WERI-Rb-1 (cell line): ENCODE measurements at regions not wholly inside any gene's neighbourhood (a gene's known extent, or its start where the extent isn't known, plus 50 kb on each side); places are given as distances from the start of the nearest gene placed in this dataset.
A peak's percentile ranks its signal among the peaks of the same experiment; 100 is the strongest.

Experiments
- DNase-seq: peaks from one replicate; pipeline ENCODE4 v3.0.0-alpha.2; 2020
- H3K27ac ChIP-seq: fragments of 250-450 bp; sonication (Bioruptor Pico); 2 replicates; pipeline ENCODE4 v1.5.1; 2020; ENCODE audit warnings: mild to moderate bottlenecking, moderate library complexity
- H3K27me3 ChIP-seq: fragments of 250-450 bp; sonication (Bioruptor Pico); 2 replicates; pipeline ENCODE4 v1.5.1; 2021; ENCODE audit warnings: mild to moderate bottlenecking, low read depth, moderate library complexity; ENCODE audit not compliant: insufficient read depth, severe bottlenecking
- H3K36me3 ChIP-seq: fragments of 250-450 bp; sonication (Bioruptor Pico); 2 replicates; pipeline ENCODE4 v1.5.1; 2020; ENCODE audit warnings: mild to moderate bottlenecking, moderate library complexity
- H3K4me3 ChIP-seq: 2 replicates; pipeline ENCODE4 v1.5.1; 2011; ENCODE audit warnings: low read depth, mild to moderate bottlenecking, control low read depth, low read length
- H3K9me3 ChIP-seq: fragments of 250-450 bp; sonication (Bioruptor Pico); 2 replicates; pipeline ENCODE4 v1.5.1; 2021; ENCODE audit warnings: mild to moderate bottlenecking, moderate library complexity; ENCODE audit not compliant: severe bottlenecking
- TF ChIP-seq, protein P1 (sequence below): IDR thresholded peaks from 2 replicates; pipeline ENCODE4 v1.5.1; 2011; ENCODE audit warnings: low read depth, mild to moderate bottlenecking, control low read depth, inconsistent platforms, low read length

DNA sequence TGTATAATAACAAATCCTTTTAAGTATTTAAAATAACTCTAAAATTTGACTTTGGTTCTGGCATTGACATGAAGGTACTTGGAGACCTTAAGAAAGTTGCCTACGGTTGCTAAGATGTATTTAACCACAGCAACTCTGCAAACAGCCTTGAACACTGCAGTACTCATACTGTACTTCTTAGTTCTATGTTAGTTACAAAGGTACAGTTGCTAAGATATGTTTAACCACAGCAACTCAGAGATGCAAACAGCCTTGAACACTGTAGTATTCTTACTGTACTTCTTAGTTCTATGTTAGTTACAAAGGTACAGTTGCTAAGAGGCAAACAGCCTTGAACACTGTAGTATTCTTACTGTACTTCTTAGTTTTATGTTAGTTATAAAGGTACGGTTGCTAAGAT lies 268.3 kb upstream of the MIR17HG start:
- Histone ChIP-seq H3K27ac (no peak overlapping the region), H3K9me3 (no peaks in the 10 kb centered on the region), H3K36me3 (no peaks in the 10 kb centered on the region), H3K27me3 (peaks cover 4% of the 10 kb centered on the region), H3K4me3 (no peak overlapping the region)
- no peak for DNase-seq
- TF ChIP-seq, protein P1, sequence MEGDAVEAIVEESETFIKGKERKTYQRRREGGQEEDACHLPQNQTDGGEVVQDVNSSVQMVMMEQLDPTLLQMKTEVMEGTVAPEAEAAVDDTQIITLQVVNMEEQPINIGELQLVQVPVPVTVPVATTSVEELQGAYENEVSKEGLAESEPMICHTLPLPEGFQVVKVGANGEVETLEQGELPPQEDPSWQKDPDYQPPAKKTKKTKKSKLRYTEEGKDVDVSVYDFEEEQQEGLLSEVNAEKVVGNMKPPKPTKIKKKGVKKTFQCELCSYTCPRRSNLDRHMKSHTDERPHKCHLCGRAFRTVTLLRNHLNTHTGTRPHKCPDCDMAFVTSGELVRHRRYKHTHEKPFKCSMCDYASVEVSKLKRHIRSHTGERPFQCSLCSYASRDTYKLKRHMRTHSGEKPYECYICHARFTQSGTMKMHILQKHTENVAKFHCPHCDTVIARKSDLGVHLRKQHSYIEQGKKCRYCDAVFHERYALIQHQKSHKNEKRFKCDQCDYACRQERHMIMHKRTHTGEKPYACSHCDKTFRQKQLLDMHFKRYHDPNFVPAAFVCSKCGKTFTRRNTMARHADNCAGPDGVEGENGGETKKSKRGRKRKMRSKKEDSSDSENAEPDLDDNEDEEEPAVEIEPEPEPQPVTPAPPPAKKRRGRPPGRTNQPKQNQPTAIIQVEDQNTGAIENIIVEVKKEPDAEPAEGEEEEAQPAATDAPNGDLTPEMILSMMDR: no peak

DNA sequence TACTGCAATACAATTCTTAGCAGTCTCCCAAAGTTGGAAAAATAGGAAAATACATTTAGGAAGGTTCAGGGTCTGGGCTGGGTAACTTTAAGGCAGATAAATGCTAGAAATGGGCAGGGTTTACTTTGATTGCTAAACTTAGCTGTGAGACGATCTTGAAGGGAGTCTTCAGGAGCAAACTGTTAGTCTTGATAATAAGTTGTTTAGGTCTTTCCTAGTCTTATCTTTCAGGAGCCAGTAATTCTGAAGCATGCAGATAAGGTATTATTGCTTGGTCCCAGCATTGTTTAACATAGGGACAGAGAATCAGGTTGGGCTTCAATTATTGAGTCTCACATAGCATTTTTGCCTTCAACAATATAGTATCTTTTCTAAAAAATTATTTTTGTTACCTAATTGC lies 262.4 kb upstream of the MIR17HG start:
- Histone ChIP-seq H3K36me3 (no peaks in the 10 kb centered on the region), H3K4me3 (no peak overlapping the region), H3K9me3 (no peaks in the 10 kb centered on the region), H3K27me3 (no peaks in the 10 kb centered on the region), H3K27ac (no peak overlapping the region)
- DNase-seq: no peak
- TF ChIP-seq, protein P1: no peak

DNA sequence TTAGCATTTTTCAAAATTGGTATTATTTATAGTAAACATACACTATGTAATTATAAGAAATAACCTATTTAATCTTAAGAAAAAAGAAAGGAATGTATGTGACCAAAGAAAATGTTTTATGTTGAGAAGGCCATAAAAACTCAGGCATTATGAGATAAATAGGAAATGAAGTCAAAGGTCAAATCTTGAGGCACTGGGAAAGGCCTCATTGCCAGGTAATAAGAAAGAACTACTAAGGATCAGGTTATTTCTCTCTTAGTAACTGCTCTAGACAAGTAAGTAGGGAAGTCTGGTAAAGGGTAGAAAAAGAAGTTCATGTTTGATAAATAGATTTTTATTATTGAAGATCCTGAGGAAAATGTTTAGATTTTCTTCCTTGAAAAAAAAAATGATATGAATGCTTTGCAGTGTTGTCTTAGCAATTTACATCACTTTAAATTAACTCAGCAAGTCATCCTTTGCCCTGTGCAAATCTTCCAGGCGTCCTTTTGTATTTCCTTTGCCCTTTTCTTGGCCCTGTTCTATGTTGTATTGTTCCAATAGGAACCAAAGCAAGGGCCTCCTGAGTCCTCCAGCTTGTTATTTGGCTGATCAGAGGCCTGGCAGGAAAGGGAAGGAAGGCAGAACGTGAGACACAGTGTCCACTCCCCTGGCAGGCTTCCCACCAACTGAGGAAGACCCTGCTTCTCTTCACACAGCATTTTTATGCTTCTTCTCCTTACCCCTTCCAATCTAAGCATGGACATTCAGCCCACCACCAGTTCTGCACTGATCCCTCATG lies 260.4 kb upstream of the MIR17HG start:
- H3K36me3 ChIP-seq: no peaks in the 10 kb centered on the region
- H3K9me3 ChIP-seq: no peaks in the 10 kb centered on the region
- no peaks in the 10 kb centered on the region for H3K27me3 ChIP-seq
- no peak overlapping the region for H3K4me3 ChIP-seq
- TF ChIP-seq, protein P1: no peak
- H3K27ac ChIP-seq: no peak overlapping the region
- no peak for DNase-seq

DNA sequence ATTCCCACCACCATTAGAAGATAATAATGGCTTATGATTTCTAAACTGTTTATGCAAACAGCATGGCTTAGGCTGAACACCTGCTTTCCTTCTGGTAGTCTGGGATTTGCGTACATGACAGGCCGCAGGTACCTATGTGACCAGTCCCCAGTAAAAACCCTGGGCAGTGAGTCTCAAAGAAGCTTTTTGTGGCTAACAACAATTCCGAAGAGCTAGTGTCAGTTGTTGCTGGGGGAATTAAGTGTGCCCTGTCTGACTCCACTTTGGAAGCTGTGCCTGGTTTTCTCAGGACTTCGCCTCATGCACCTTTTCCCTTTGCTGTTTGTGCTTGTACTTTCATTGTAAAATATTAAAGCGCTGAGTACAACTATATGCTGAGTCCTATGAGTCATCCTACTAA lies 250.2 kb upstream of the MIR17HG start:
- Histone ChIP-seq H3K27me3 (no peaks in the 10 kb centered on the region), H3K9me3 (no peaks in the 10 kb centered on the region), H3K27ac (no peak overlapping the region), H3K36me3 (no peaks in the 10 kb centered on the region), H3K4me3 (no peak overlapping the region)
- peak; percentile 30 for DNase-seq
- TF ChIP-seq, protein P1: no peak

DNA sequence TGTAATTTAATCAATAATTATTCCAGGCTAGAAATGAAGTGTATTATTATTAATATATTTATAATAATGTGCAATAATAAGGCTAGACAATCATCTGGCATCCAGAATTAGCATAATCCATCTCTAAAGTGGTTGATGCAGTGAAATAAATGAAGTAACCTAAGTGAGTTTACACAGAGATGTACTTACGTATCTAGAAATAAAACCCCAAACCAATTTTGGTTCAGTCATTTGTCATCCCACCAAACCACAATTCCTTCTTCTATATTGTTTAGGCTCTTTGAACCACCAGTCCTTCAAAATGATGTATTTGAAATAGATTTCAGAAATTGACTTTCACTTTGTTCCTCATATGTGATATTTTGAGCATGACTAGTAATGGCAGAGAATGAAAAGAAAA lies 247.6 kb upstream of the MIR17HG start:
- no peak for DNase-seq
- Histone ChIP-seq H3K27me3 (no peaks in the 10 kb centered on the region), H3K4me3 (no peak overlapping the region), H3K36me3 (no peaks in the 10 kb centered on the region), H3K9me3 (no peaks in the 10 kb centered on the region), H3K27ac (no peak overlapping the region)
- TF ChIP-seq, protein P1: no peak

DNA sequence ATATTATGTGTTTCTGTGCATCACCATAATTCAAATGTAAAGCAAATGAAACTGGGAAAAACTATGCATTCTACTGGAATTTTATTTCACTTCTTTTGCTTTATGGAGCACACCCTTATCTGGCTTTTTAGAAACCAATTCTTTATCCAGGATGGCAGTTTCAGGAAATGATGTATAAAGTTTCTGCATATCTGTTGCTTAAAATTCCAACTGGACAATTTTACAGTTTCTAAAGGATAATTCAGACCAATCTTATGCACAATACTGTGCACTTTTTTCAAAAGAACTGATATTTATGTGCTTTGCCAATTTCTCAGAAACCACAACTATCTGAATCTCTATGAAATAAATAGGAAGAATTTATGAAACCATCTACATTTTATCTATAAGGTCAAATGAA lies 246.5 kb upstream of the MIR17HG start:
- Histone ChIP-seq H3K36me3 (no peaks in the 10 kb centered on the region), H3K4me3 (no peak overlapping the region), H3K27me3 (no peaks in the 10 kb centered on the region), H3K9me3 (no peaks in the 10 kb centered on the region), H3K27ac (no peak overlapping the region)
- no peak for DNase-seq
- TF ChIP-seq, protein P1: no peak
